HepG2 (cell line): ENCODE measurements at regions not wholly inside any gene's neighbourhood (a gene's known extent, or its start where the extent isn't known, plus 50 kb on each side); places are given as distances from the start of the nearest gene placed in this dataset.

Source experiments
- CBFB ChIP-seq: sonication (generic); formaldehyde crosslinking; IDR thresholded peaks from 2 replicates; pipeline ENCODE4 v1.4.0; 2020; ENCODE audit warnings: missing genetic modification reagents
- IRF2 ChIP-seq: IDR thresholded peaks from 2 replicates; pipeline ENCODE4 v1.6.1; 2018; ENCODE audit warnings: missing genetic modification reagents, missing compliant biosample characterization
- MEF2D ChIP-seq: sonication (generic); formaldehyde crosslinking; IDR thresholded peaks from 2 replicates; pipeline ENCODE4 v1.5.1; 2020; ENCODE audit warnings: mild to moderate bottlenecking, missing genetic modification reagents
- SNAPC2 ChIP-seq: sonication (generic); formaldehyde crosslinking; IDR thresholded peaks from 2 replicates; pipeline ENCODE4 v1.8.1; 2022; ENCODE audit warnings: mild to moderate bottlenecking, missing genetic modification reagents
- SOX6 ChIP-seq, 2 experiments: fragments of 450-650 bp in 1 of 2; sonication (generic) in 1 of 2; formaldehyde crosslinking in 1 of 2; IDR thresholded peaks; 2 replicates each; pipeline versions ENCODE4 v1.4.0 to v1.6.1; 2017 to 2020; ENCODE audit warnings: antibody characterized with exemption in 1 of 2, mild to moderate bottlenecking in 1 of 2, missing genetic modification reagents in 1 of 2
- ZNF180 ChIP-seq: sonication (generic); formaldehyde crosslinking; IDR thresholded peaks from 2 replicates; pipeline ENCODE4 v1.4.0; 2020; ENCODE audit warnings: low read depth, missing genetic modification reagents, borderline replicate concordance
- ZNF260 ChIP-seq: sonication (generic); formaldehyde crosslinking; IDR thresholded peaks from 2 replicates; pipeline ENCODE4 v1.4.0; 2020; ENCODE audit warnings: missing genetic modification reagents, low read depth, mild to moderate bottlenecking, borderline replicate concordance
- ZNF33A ChIP-seq: sonication (generic); formaldehyde crosslinking; IDR thresholded peaks from 2 replicates; pipeline ENCODE4 v1.5.1; 2020; ENCODE audit warnings: missing genetic modification reagents, mild to moderate bottlenecking, moderate library complexity, borderline replicate concordance
- TF ChIP-seq, protein P1 (sequence below): sonication (generic); formaldehyde crosslinking; IDR thresholded peaks from 2 replicates; pipeline ENCODE4 v1.4.0; 2020; ENCODE audit warnings: missing genetic modification reagents, borderline replicate concordance
- TF ChIP-seq, protein P2 (sequence below): sonication (generic); formaldehyde crosslinking; IDR thresholded peaks from 2 replicates; pipeline ENCODE4 v1.5.0; 2020; ENCODE audit warnings: mild to moderate bottlenecking, missing genetic modification reagents, moderate library complexity
- TF ChIP-seq, protein P3 (sequence below): sonication (generic); formaldehyde crosslinking; IDR thresholded peaks from 2 replicates; pipeline ENCODE4 v1.8.1; 2022; ENCODE audit warnings: low read depth, mild to moderate bottlenecking, missing genetic modification reagents
- TF ChIP-seq, protein P4 (sequence below): sonication (generic); formaldehyde crosslinking; IDR thresholded peaks from 2 replicates; pipeline ENCODE4 v1.4.0; 2020; ENCODE audit warnings: missing genetic modification reagents

DNA sequence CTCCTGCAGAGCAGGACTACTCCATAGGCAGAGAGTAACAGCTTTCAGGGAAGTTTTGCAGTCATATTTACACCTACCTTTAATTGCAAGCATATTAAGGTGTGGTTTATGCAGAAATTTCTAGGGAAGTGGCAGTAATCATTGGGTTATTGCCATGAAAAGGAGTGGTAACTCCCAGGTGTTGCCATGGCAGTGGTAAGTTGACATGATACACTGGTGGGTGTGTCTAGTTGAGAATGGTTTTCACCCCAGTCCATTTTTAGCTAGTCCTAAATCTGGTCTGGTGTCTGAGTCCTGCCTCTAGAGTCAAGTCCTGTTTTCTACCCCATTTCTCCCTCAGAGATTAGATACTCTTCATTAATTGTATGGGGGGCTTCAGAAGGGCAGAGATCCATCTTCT, 128.4 kb upstream of the GMNC start:
- TF ChIP-seq SOX6 (IDR thresholded peaks at IDR 0.05) (no peak), SOX6 (CRISPR knock-in tag; IDR thresholded peaks at IDR 0.05) (no peak), ZNF180 (CRISPR knock-in tag) (no peak), ZNF260 (CRISPR knock-in tag) (no peak), CBFB (CRISPR knock-in tag) (no peak), SNAPC2 (CRISPR knock-in tag) (no peak), MEF2D (CRISPR knock-in tag) (no peak), ZNF33A (CRISPR knock-in tag) (no peak), IRF2 (no peak)
- TF ChIP-seq, protein P1, sequence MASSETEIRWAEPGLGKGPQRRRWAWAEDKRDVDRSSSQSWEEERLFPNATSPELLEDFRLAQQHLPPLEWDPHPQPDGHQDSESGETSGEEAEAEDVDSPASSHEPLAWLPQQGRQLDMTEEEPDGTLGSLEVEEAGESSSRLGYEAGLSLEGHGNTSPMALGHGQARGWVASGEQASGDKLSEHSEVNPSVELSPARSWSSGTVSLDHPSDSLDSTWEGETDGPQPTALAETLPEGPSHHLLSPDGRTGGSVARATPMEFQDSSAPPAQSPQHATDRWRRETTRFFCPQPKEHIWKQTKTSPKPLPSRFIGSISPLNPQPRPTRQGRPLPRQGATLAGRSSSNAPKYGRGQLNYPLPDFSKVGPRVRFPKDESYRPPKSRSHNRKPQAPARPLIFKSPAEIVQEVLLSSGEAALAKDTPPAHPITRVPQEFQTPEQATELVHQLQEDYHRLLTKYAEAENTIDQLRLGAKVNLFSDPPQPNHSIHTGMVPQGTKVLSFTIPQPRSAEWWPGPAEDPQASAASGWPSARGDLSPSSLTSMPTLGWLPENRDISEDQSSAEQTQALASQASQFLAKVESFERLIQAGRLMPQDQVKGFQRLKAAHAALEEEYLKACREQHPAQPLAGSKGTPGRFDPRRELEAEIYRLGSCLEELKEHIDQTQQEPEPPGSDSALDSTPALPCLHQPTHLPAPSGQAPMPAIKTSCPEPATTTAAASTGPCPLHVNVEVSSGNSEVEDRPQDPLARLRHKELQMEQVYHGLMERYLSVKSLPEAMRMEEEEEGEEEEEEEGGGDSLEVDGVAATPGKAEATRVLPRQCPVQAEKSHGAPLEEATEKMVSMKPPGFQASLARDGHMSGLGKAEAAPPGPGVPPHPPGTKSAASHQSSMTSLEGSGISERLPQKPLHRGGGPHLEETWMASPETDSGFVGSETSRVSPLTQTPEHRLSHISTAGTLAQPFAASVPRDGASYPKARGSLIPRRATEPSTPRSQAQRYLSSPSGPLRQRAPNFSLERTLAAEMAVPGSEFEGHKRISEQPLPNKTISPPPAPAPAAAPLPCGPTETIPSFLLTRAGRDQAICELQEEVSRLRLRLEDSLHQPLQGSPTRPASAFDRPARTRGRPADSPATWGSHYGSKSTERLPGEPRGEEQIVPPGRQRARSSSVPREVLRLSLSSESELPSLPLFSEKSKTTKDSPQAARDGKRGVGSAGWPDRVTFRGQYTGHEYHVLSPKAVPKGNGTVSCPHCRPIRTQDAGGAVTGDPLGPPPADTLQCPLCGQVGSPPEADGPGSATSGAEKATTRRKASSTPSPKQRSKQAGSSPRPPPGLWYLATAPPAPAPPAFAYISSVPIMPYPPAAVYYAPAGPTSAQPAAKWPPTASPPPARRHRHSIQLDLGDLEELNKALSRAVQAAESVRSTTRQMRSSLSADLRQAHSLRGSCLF (CRISPR knock-in tag): no peak
- TF ChIP-seq, protein P2, sequence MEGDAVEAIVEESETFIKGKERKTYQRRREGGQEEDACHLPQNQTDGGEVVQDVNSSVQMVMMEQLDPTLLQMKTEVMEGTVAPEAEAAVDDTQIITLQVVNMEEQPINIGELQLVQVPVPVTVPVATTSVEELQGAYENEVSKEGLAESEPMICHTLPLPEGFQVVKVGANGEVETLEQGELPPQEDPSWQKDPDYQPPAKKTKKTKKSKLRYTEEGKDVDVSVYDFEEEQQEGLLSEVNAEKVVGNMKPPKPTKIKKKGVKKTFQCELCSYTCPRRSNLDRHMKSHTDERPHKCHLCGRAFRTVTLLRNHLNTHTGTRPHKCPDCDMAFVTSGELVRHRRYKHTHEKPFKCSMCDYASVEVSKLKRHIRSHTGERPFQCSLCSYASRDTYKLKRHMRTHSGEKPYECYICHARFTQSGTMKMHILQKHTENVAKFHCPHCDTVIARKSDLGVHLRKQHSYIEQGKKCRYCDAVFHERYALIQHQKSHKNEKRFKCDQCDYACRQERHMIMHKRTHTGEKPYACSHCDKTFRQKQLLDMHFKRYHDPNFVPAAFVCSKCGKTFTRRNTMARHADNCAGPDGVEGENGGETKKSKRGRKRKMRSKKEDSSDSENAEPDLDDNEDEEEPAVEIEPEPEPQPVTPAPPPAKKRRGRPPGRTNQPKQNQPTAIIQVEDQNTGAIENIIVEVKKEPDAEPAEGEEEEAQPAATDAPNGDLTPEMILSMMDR (CRISPR knock-in tag): no peak
- TF ChIP-seq, protein P3, sequence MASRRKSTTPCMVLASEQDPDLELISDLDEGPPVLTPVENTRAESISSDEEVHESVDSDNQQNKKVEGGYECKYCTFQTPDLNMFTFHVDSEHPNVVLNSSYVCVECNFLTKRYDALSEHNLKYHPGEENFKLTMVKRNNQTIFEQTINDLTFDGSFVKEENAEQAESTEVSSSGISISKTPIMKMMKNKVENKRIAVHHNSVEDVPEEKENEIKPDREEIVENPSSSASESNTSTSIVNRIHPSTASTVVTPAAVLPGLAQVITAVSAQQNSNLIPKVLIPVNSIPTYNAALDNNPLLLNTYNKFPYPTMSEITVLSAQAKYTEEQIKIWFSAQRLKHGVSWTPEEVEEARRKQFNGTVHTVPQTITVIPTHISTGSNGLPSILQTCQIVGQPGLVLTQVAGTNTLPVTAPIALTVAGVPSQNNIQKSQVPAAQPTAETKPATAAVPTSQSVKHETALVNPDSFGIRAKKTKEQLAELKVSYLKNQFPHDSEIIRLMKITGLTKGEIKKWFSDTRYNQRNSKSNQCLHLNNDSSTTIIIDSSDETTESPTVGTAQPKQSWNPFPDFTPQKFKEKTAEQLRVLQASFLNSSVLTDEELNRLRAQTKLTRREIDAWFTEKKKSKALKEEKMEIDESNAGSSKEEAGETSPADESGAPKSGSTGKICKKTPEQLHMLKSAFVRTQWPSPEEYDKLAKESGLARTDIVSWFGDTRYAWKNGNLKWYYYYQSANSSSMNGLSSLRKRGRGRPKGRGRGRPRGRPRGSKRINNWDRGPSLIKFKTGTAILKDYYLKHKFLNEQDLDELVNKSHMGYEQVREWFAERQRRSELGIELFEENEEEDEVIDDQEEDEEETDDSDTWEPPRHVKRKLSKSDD: no peak
- TF ChIP-seq, protein P4, sequence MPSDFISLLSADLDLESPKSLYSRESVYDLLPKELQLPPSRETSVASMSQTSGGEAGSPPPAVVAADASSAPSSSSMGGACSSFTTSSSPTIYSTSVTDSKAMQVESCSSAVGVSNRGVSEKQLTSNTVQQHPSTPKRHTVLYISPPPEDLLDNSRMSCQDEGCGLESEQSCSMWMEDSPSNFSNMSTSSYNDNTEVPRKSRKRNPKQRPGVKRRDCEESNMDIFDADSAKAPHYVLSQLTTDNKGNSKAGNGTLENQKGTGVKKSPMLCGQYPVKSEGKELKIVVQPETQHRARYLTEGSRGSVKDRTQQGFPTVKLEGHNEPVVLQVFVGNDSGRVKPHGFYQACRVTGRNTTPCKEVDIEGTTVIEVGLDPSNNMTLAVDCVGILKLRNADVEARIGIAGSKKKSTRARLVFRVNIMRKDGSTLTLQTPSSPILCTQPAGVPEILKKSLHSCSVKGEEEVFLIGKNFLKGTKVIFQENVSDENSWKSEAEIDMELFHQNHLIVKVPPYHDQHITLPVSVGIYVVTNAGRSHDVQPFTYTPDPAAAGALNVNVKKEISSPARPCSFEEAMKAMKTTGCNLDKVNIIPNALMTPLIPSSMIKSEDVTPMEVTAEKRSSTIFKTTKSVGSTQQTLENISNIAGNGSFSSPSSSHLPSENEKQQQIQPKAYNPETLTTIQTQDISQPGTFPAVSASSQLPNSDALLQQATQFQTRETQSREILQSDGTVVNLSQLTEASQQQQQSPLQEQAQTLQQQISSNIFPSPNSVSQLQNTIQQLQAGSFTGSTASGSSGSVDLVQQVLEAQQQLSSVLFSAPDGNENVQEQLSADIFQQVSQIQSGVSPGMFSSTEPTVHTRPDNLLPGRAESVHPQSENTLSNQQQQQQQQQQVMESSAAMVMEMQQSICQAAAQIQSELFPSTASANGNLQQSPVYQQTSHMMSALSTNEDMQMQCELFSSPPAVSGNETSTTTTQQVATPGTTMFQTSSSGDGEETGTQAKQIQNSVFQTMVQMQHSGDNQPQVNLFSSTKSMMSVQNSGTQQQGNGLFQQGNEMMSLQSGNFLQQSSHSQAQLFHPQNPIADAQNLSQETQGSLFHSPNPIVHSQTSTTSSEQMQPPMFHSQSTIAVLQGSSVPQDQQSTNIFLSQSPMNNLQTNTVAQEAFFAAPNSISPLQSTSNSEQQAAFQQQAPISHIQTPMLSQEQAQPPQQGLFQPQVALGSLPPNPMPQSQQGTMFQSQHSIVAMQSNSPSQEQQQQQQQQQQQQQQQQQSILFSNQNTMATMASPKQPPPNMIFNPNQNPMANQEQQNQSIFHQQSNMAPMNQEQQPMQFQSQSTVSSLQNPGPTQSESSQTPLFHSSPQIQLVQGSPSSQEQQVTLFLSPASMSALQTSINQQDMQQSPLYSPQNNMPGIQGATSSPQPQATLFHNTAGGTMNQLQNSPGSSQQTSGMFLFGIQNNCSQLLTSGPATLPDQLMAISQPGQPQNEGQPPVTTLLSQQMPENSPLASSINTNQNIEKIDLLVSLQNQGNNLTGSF: no peak
